GOT3 (cell line): ENCODE measurements at regions not wholly inside any gene's neighbourhood (a gene's known extent, or its start where the extent isn't known, plus 50 kb on each side); places are given as distances from the start of the nearest gene placed in this dataset.

ENCODE experiments used
- DNase-seq: peaks from one replicate; lab custom pipeline; 2025; ENCODE audit warnings: mixed read lengths; lab: John Stamatoyannopoulos, UW

GRCh38 chr13:74966275-74966674 is 515.7 kb downstream of the TBC1D4 start:
- DNase-seq, result no peak

DNA sequence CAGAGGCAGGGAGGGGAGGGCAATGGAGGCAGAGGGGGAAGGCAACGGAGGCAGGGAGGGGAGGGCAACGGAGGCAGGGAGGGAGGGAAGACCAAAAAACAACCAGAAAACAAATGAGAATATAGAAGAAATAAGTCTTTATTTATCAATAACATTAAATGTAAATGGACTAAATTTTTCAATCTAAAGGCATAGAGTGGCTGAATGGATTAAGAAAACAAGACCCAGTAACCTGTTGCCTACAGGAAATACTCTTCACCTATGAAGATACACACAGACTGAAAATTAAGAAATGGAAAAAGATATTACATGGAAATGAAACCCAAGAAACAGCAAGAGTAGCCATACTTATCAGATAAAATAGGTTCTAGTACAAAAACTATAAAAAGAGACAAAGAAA is 536.3 kb downstream of the TBC1D4 start:
- no peak for DNase-seq

GRCh38 chr13:74931698-74932433 is 550.1 kb downstream of the TBC1D4 start:
- DNase-seq, result no peak

- DNase-seq, result no peak
These were observed 551.4 kb downstream of the TBC1D4 start for GRCh38 chr13:74930402-74931165.

- DNase-seq, result no peak
These were observed 552.5 kb downstream of the TBC1D4 start for GRCh38 chr13:74929436-74929835.

DNA sequence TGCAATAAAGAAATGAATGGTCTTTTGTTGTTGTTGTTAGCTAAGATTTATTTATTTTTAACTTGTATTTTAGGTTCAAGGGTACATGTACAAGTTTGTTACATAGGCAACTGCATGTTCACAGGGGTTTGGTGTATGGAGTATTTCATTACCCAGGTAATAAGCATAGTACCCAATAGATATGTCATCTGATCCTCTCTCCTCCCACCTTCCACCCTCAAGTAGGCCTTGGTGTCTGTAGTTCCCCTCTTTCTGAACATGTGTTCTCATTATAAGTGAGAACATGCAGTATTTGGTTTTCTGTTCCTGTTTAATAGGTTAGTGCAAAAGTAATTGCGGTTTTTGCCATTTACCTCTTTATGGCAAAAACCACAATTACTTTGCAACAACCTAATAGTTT is 554.1 kb downstream of the TBC1D4 start:
- no peak for DNase-seq

DNA sequence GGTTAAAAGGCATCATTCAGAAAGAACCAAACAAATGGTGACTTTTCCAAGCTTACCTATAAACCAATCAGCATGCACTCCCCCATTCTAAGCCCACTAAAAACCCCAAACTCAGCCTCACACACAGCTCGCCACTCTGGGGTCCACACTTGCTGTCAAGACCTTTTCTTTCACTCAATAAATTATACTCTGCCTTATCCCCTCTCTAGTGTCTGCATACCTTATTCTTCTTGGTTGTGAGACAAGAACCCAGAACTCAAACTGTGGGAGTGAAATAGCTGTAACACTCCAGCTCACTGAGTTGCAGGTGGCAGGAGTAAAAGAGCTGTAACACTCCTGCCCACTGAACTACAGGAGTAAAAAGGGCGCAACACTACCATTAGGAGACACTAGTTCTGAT is 559.0 kb downstream of the TBC1D4 start:
- DNase-seq, result no peak

DNA sequence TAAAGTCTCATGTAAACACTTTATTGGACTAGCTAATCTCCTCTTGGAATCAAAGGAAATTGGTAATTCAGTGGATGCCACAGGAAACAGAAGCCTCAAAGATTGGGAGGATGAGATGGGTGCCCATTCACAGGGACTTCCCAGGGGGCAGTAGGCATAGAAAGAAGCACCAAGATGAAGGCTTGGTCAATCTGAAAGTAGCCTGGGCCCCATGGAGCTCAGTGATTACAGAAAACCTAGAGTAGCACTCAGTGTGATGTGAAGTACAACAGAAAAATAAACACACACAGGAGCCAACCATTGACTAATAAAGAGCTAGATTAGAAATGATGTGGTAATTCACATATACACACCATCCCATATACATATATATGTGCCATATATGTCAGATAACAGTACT is 560.6 kb downstream of the TBC1D4 start:
- DNase-seq, result no peak

GRCh38 chr13:74920920-74921319 is 561.0 kb downstream of the TBC1D4 start:
- DNase-seq, result no peak

- DNase-seq, result no peak
These were observed 561.6 kb downstream of the TBC1D4 start for GRCh38 chr13:74920361-74920760.

DNA sequence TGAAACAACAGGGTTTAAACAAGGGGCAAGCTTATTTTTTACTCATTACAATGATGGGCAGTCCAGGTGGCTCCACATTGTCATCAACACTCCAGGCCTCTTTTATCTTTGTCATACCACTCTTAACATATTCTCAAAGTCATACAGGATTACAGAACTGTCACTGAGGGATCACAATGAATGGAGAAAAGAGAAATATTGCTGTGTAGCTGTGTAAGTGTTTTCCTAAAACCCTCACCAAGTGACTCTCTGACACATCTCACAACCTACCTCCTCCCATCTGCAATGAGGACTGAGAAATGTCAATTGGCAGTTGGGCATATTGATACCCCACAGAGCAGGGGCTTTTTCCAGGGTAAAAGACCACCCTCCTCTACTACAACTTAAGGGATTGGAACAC is 562.1 kb downstream of the TBC1D4 start:
- DNase-seq, result no peak

- DNase-seq, result no peak
These were observed 569.1 kb downstream of the TBC1D4 start for GRCh38 chr13:74912898-74913297.

- no peak for DNase-seq
These were observed 571.6 kb downstream of the TBC1D4 start for GRCh38 chr13:74910415-74910814.

GRCh38 chr13:74907788-74908187 is 574.2 kb downstream of the TBC1D4 start:
- DNase-seq, result no peak

DNA sequence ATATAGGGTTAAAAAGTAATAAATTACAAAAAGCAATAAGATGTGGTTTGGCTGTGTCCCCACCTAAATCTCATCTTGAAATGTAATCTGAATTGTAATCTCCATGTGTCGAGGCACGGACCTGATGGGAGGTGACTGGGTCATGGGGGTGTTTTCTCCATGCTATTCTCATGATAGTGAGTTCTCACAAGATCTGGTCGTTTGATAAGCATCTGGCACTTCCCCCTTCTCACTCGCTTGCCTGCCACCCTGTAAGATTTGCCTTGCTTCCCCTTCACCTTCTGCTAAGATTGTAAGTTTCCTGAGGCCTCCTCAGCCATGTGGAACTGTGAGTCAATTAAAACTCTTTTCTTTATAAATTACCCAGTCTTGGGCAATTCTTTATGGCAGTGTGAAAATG is 577.4 kb downstream of the TBC1D4 start:
- DNase-seq, result no peak

- DNase-seq, result no peak
These were observed 586.8 kb downstream of the TBC1D4 start for GRCh38 chr13:74895042-74895796.

- DNase-seq, result no peak
These were observed 589.9 kb downstream of the TBC1D4 start for GRCh38 chr13:74892096-74892495.

- DNase-seq, result no peak
These were observed 590.4 kb downstream of the TBC1D4 start for GRCh38 chr13:74891610-74892009.

- no peak for DNase-seq
These were observed 592.6 kb downstream of the TBC1D4 start for GRCh38 chr13:74889321-74889720.

GRCh38 chr13:74886502-74886901 is 595.5 kb downstream of the TBC1D4 start:
- DNase-seq, result no peak

DNA sequence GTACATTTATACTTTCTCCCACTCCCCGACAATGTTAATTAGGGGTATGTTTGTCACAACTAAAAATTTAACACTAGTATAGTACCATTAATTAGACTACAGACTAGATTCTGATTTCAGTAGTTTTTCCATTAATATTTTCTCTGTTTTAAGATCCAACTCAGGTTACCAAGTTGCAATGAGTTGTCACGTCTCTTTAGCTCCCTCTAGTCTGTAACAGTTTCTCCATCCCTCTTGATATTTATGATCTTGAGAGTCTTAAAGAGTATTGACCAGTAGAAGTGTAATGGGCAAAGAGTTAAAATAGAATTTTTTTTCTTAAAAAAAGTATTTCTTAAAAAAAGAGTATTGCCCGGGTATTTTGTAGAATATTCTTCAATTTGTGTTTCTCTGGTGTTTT is 598.1 kb downstream of the TBC1D4 start:
- DNase-seq, result no peak

DNA sequence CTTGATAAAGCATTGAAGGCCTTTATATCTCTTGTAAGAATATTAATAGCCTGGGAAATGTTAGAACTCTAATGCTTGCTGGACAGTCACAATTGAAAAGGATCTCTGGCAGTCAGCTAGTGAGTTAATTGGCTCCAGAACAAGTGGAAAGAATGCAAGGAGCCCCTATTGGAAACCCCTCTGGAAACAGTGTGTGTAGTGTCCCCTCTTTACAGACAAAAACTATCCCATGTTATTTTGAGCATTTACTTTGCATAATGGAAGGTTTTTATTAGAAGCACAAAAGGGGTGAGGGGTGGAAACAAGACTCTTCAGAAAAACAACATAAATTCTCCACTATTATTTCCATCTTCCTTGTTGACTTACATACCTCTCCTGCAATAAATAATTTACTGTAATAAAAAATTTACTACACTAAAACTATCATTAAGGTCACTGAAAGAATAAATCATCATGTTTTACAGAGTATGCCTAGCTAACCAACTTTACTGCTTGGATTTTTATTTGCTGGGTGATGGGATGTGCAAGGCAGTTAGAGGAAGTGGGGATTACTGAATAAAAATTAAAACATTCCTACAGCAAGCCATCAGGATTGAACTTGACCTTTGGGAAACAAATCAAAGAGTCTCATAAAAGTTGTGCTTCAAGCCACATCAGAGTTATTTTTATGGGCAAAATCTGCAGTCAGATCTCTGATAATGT is 610.4 kb downstream of the TBC1D4 start:
- no peak for DNase-seq
